A673 (cell line): ENCODE measurements at regions not wholly inside any gene's neighbourhood (a gene's known extent, or its start where the extent isn't known, plus 50 kb on each side); places are given as distances from the start of the nearest gene placed in this dataset.
"Not testable (repeated sequence)": the region's sequence is repeated elsewhere in the genome, so short reads cannot be mapped to it uniquely, and the experiment has no call there.

ENCODE experiments used
- EZH2 ChIP-seq: fragments of 200-600 bp; sonication (generic); IDR thresholded peaks from 2 replicates; pipeline ENCODE4 v1.6.1; 2017; ENCODE audit warnings: borderline replicate concordance, low read depth, mild to moderate bottlenecking, mixed read lengths, antibody characterized with exemption, low read length; ENCODE audit not compliant: poor library complexity, severe bottlenecking
- TF ChIP-seq, protein P1 (sequence below): fragments of 300-800, 200-600 bp; sonication (generic); conservative IDR thresholded peaks from 2 replicates; pipeline ENCODE4 v1.5.1; 2017; ENCODE audit warnings: low read depth, mild to moderate bottlenecking, antibody characterized with exemption, low read length, moderate library complexity, mixed read lengths

DNA sequence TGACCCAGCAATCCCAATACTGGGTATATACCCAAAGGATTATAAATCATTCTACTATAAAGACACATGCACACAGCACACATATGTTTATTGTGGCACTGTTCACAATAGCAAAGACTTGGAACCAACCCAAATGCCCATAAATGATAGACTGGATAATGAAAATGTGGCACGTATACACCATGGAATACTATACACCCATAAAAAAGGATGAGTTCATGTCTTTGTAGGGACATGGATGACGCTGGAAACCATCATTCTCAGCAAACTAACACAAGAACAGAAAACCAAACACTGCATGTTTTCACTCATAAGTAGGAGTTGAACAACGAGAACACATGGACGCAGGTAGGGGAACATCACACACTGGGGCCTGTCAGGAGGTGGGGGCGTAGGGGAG is 159.3 kb upstream of the EXOC2 start:
- TF ChIP-seq, protein P1, sequence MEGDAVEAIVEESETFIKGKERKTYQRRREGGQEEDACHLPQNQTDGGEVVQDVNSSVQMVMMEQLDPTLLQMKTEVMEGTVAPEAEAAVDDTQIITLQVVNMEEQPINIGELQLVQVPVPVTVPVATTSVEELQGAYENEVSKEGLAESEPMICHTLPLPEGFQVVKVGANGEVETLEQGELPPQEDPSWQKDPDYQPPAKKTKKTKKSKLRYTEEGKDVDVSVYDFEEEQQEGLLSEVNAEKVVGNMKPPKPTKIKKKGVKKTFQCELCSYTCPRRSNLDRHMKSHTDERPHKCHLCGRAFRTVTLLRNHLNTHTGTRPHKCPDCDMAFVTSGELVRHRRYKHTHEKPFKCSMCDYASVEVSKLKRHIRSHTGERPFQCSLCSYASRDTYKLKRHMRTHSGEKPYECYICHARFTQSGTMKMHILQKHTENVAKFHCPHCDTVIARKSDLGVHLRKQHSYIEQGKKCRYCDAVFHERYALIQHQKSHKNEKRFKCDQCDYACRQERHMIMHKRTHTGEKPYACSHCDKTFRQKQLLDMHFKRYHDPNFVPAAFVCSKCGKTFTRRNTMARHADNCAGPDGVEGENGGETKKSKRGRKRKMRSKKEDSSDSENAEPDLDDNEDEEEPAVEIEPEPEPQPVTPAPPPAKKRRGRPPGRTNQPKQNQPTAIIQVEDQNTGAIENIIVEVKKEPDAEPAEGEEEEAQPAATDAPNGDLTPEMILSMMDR = not testable (repeated sequence)
- not testable (repeated sequence) for TF ChIP-seq EZH2
